ENCODE measurements at regions not wholly inside any gene's neighbourhood (a gene's known extent, or its start where the extent isn't known, plus 50 kb on each side); places are given as distances from the start of the nearest gene placed in this dataset.

DNA sequence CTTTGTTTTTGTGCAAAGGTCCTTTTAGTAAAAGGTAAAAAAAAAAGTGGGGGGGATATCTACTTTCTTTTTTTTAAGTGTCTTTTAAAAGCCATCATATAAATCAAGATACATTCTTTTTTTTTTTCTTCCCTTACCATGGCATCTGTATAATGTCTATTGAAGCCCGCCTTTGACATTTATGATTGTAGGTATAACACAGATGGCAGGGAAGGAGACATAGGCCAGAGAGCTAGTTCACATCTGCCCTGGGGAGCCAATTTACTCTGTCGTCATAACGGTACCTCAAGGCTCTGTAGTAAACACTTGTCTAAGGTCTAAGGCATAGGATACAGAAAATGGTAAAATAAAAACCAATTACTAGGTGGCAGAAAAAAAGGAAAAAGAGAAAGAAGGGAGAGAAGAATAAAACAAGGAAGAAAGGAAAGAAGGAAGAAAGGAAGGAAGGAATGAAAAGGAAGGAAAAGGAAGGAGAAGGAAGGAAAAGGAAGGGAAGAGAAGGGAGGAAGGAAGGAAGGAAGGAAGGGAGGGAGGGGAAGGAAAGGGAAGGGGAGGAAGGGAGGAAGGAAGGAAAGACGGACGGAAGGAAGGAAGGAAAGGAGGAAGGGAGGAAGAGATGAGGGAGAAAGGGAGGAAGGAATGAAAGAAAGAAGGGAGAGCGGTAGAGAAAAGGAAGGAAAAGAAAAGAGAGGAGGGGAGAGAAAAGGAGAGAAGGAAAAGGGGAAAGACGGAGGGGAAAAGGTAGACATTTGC, 343.5 kb downstream of the RBM43 start:
- H2AFZ ChIP-seq (ENCODE audit: low read length) = no peak overlapping the region
- H4K20me1 ChIP-seq (ENCODE audit: insufficient read depth, low read length) = no peaks in the 10 kb centered on the region
- DNase-seq = no peak
- no peaks in the 10 kb centered on the region for H3K27me3 ChIP-seq (replicated peaks; ENCODE audit: insufficient read depth, low read length)
- no peaks in the 10 kb centered on the region for H3K4me1 ChIP-seq (ENCODE audit: low read length)
- H3F3A ChIP-seq (ENCODE audit: insufficient read depth, low read length) = no peaks in the 10 kb centered on the region
- no peaks in the 10 kb centered on the region for H3K79me2 ChIP-seq (ENCODE audit: low read length)
- no peak overlapping the region for H3K4me2 ChIP-seq (ENCODE audit: low read depth, low read length)
- no peak overlapping the region for H3K27ac ChIP-seq (ENCODE audit: low read length)
- no peaks in the 10 kb centered on the region for H3K36me3 ChIP-seq (replicated peaks; ENCODE audit: insufficient read depth, low read length)
- no peaks in the 10 kb centered on the region for H3K9me3 ChIP-seq (replicated peaks; ENCODE audit: insufficient read depth, low read length)
- H3K4me3 ChIP-seq (ENCODE audit: low read length) = no peak overlapping the region
- no peak overlapping the region for H3K9ac ChIP-seq (ENCODE audit: low read length)
- H3K9me2 ChIP-seq (replicated peaks; ENCODE audit: insufficient read depth, low read length) = no peaks in the 10 kb centered on the region
- no peak for TF ChIP-seq EZH2phosphoT487 (IDR thresholded peaks at IDR 0.05; ENCODE audit: low read length)
- TF ChIP-seq CTCF (IDR thresholded peaks at IDR 0.05; ENCODE audit: low read length) = no peak
- TF ChIP-seq EZH2 (optimal IDR thresholded peaks at IDR 0.05; ENCODE audit: low read depth, low read length) = no peak

DNA sequence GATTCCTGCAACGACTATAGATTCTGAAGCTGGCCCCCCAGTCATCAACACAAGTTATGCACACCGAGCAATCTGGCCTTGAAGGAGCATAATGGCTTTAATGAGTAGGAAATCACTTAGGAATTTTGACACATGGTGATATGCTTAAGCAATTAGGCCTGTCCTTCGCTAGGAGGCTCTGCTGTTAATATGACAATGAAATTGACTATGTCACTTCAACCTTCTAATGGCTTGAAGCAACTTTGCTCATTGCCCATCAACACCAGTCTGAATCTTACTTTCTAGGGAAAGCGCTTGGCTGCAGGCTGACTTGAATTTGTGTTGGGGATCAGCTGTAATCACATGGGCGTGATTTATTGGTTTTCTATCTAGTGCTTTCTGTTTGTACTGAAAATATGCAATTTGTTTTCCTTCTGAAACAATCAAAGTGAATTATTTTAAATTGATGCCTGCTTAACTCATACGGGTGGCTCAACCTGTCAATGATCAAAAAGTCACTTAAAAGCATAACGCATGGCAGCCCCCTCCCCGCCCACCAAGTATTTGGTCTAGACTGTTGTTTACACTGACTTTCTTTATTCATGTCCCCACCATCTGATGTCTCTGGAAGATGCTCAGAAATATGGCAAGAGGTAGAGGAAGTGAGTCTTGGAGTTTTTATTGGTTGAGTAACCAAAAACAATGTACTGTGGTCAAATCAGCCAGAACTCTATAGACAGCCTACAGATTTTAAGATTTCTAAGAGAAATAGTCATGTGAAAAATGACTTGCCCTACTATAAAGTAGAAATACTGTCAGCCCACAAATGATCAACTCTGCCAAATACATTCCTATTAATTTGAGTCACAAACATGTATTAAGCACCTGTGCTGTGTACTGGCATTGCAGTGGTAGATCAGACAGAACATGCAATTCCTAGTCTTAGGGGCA, 344.9 kb downstream of the RBM43 start:
- no peak for DNase-seq
- Histone ChIP-seq H3F3A (ENCODE audit: insufficient read depth, low read length) (no peaks in the 10 kb centered on the region), H3K27ac (ENCODE audit: low read length) (no peak overlapping the region), H3K27me3 (replicated peaks; ENCODE audit: insufficient read depth, low read length) (no peaks in the 10 kb centered on the region), H3K4me3 (ENCODE audit: low read length) (no peak overlapping the region), H3K9ac (ENCODE audit: low read length) (no peak overlapping the region), H3K9me3 (replicated peaks; ENCODE audit: insufficient read depth, low read length) (no peaks in the 10 kb centered on the region), H3K79me2 (ENCODE audit: low read length) (no peaks in the 10 kb centered on the region), H3K4me2 (ENCODE audit: low read depth, low read length) (no peak overlapping the region), H4K20me1 (ENCODE audit: insufficient read depth, low read length) (no peaks in the 10 kb centered on the region), H3K9me2 (replicated peaks; ENCODE audit: insufficient read depth, low read length) (no peaks in the 10 kb centered on the region), H3K36me3 (replicated peaks; ENCODE audit: insufficient read depth, low read length) (no peaks in the 10 kb centered on the region), H3K4me1 (ENCODE audit: low read length) (no peaks in the 10 kb centered on the region), H2AFZ (ENCODE audit: low read length) (no peak overlapping the region)
- no peak for TF ChIP-seq EZH2 (optimal IDR thresholded peaks at IDR 0.05; ENCODE audit: low read depth, low read length)

DNA sequence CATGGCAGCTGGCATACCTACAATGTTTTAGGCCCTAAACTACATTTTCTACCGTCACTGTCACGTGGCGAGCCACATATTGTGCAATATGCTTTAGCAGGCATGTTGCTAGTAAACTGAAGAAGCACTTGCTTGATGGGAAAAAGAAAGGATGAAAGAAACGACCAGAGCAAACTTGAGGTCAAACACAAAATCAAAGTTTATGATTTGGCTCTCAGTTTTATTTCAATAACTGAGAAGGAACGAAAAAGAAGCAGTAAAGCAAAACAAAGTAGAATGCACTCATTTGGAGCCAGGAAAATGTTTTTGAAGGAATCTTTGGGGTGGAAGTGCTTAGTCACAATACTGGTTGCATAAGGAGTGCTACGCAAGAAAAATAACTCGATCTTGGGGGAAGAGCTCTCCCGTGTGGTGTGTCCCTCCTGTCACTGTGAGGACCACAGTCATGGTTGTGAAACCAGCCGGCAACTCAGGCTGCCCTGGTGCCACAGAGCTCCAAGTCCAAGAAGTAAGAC, 349.8 kb downstream of the RBM43 start:
- Histone ChIP-seq H3K27me3 (replicated peaks; ENCODE audit: insufficient read depth, low read length) (no peaks in the 10 kb centered on the region), H3K79me2 (ENCODE audit: low read length) (no peaks in the 10 kb centered on the region), H2AFZ (ENCODE audit: low read length) (no peak overlapping the region), H3K4me3 (ENCODE audit: low read length) (no peak overlapping the region), H3K27ac (ENCODE audit: low read length) (no peak overlapping the region), H3K4me1 (ENCODE audit: low read length) (peaks cover 18% of the 10 kb centered on the region), H3F3A (ENCODE audit: insufficient read depth, low read length) (no peaks in the 10 kb centered on the region), H4K20me1 (ENCODE audit: insufficient read depth, low read length) (no peaks in the 10 kb centered on the region), H3K4me2 (ENCODE audit: low read depth, low read length) (no peak overlapping the region), H3K9me2 (replicated peaks; ENCODE audit: insufficient read depth, low read length) (no peaks in the 10 kb centered on the region), H3K9ac (ENCODE audit: low read length) (no peak overlapping the region), H3K36me3 (replicated peaks; ENCODE audit: insufficient read depth, low read length) (no peaks in the 10 kb centered on the region), H3K9me3 (replicated peaks; ENCODE audit: insufficient read depth, low read length) (no peaks in the 10 kb centered on the region)
- TF ChIP-seq EZH2phosphoT487 (IDR thresholded peaks at IDR 0.05; ENCODE audit: low read length) (no peak), EZH2 (optimal IDR thresholded peaks at IDR 0.05; ENCODE audit: low read depth, low read length) (no peak), CTCF (IDR thresholded peaks at IDR 0.05; ENCODE audit: low read length) (no peak)
- DNase-seq = no peak
